Pancreas (tissue), 10 donors: ENCODE measurements at regions not wholly inside any gene's neighbourhood (a gene's known extent, or its start where the extent isn't known, plus 50 kb on each side); places are given as distances from the start of the nearest gene placed in this dataset.

Experiments
- ATAC-seq, 4 donors: fragments of 200-7000 bp; cut with Tn5 transposase; one replicate each; pipeline versions ENCODE4 v1.8.0 to v1.9.1; 2020; ENCODE audit warnings: mild to moderate bottlenecking in 4 of 4, moderate library complexity in 4 of 4
- DNase-seq, 6 donors: peaks; one replicate each; pipeline ENCODE4 v3.0.0-alpha.2; 2020
- FAIRE-seq: peaks from 2 replicates; lab custom pipeline; 2012; peaks lifted over from hg19 to GRCh38; lab: Jason Lieb, UNC
- H3K27ac ChIP-seq, 4 donors: fragments of 200-600 bp; sonication (generic); 1 replicate in 3 of 4; 2 replicates in 1 of 4; pipeline versions ENCODE4 v1.5.0 to v1.8.0; 2020
- H3K27me3 ChIP-seq, 4 donors: fragments of 200-600 bp; one replicate each; pipeline ENCODE4 v1.8.0; 2021
- H3K36me3 ChIP-seq, 3 donors: fragments of 200-600 bp; sonication (generic) in 1 of 3; one replicate each; pipeline versions ENCODE4 v1.5.0 to v1.8.0; 2020 to 2021
- H3K4me1 ChIP-seq, 3 donors: fragments of 200-600 bp; one replicate each; pipeline ENCODE4 v1.8.0; 2021
- H3K4me3 ChIP-seq, 4 donors: fragments of 200-600 bp; sonication (generic) in 2 of 4; one replicate each; pipeline versions ENCODE4 v1.5.0 to v1.8.0; 2020 to 2021
- H3K9me3 ChIP-seq, 4 donors: fragments of 200-600 bp; one replicate each; pipeline ENCODE4 v1.8.0; 2021
- CTCF ChIP-seq, 4 donors: fragments of 200-600 bp; sonication (generic) in 3 of 4; IDR thresholded peaks; one replicate each; pipeline versions ENCODE4 v1.5.0 to v1.8.0; 2021; ENCODE audit warnings: antibody characterized with exemption in 4 of 4
- WGBS, 2 donors: extraction: QIAGEN DNeasy Blood & Tissue Kit; methylation state at CpG; one replicate each; pipeline ENCODE4 v1.1.7; 2013; 5-methylcytosine and 5-hydroxymethylcytosine counted together
- intact Hi-C, 3 donors: fragments of 100-400 bp; cut with DNase I; formaldehyde crosslinking; loops; one replicate each; pipeline versions ENCODE4 v1.11.1 to v1.14.2; 2022
- donor health status: healthy with polysubstance abuse.
- donor health status: DM: no; HTN: no; CAD: no; lungs with moderate emphysema.
- donor health status: DM: no; HTN: no; CAD: no.
- donor health status: control.
- donor health status: control.
- donor health status: Bipolar disorder and iron deficiency.
- donor health status: DM: yes; HTN: yes; CAD: no.
- donor health status: DM: no; HTN: no; CAD: no.
- donor health status: DM: no; HTN: no; CAD: no.
- donor health status: DM: yes; HTN: yes; CAD: no.

GRCh38 chr20:59400708-59401107 is 100.3 kb downstream of the EDN3 start:
- H3K9me3 ChIP-seq: no peaks in the 10 kb centered on the region
- H3K36me3 ChIP-seq: no peaks in the 10 kb centered on the region
- H3K4me3 ChIP-seq: no peak overlapping the region
- peaks cover 0 to 9% (median 1%) of the 10 kb centered on the region in 4 donors for H3K27me3 ChIP-seq
- no peak overlapping the region for H3K27ac ChIP-seq
- peaks cover 5 to 9% (median 6%) of the 10 kb centered on the region in 3 donors for H3K4me1 ChIP-seq
- intact Hi-C loops: loop anchor here in 2 of 3 donors (5.0 to 10.0 kb wide), 2 partner anchors 313 to 316 kb away; no protein-coding TSS in a partner anchor
- TF ChIP-seq CTCF (IDR thresholded peaks at IDR 0.05): no peak
- FAIRE-seq (no peak), ATAC-seq (no peak), DNase-seq (no peak)
- 56 to 64% methylated on average over 9 of the region's 9 CpGs for WGBS, 2 donors

- ATAC-seq (peak; percentile 74 to 81 (median 78)), FAIRE-seq (no peak), DNase-seq (peak in 3 of 6 donors; percentile 28 to 57 (median 35))
- H3K27ac ChIP-seq: peak overlapping the region in 1 of 4 donors; percentile 4
- intact Hi-C loops: loop anchor here in 2 of 3 donors (5.0 to 10.0 kb wide), 2 partner anchors 315 to 318 kb away; no protein-coding TSS in a partner anchor
- peak overlapping the region in 1 of 4 donors; percentile 18 for H3K4me3 ChIP-seq
- WGBS, 2 donors: 8 to 9% methylated on average over 9 of the region's 9 CpGs
- H3K27me3 ChIP-seq: peaks cover 0 to 9% (median 1%) of the 10 kb centered on the region in 4 donors
- no peaks in the 10 kb centered on the region for H3K9me3 ChIP-seq
- no peak for TF ChIP-seq CTCF (IDR thresholded peaks at IDR 0.05)
- peaks cover 5 to 9% (median 6%) of the 10 kb centered on the region in 3 donors for H3K4me1 ChIP-seq
- no peaks in the 10 kb centered on the region for H3K36me3 ChIP-seq
Measured at GRCh38 chr20:59402681-59403080, 102.3 kb downstream of the EDN3 start.

GRCh38 chr20:59403261-59403961 is 103.0 kb downstream of the EDN3 start:
- peaks cover 0 to 9% (median 1%) of the 10 kb centered on the region in 4 donors for H3K27me3 ChIP-seq
- H3K4me3 ChIP-seq: peak overlapping the region in 2 of 4 donors; percentile 18
- peak; percentile 99 for TF ChIP-seq CTCF (IDR thresholded peaks at IDR 0.05)
- DNase-seq (peak; percentile 31 to 94 (median 67)), FAIRE-seq (no peak), ATAC-seq (peak; percentile 78 to 90 (median 86))
- WGBS, 2 donors: 6 to 7% methylated on average over 44 to 46 of the region's 46 CpGs
- no peak overlapping the region for H3K27ac ChIP-seq
- H3K36me3 ChIP-seq: no peaks in the 10 kb centered on the region
- peaks cover 5 to 9% (median 6%) of the 10 kb centered on the region in 3 donors for H3K4me1 ChIP-seq
- no peaks in the 10 kb centered on the region for H3K9me3 ChIP-seq
- intact Hi-C loops: loop anchor here in 2 of 3 donors (5.0 to 10.0 kb wide), 2 partner anchors 316 to 319 kb away; no protein-coding TSS in a partner anchor

GRCh38 chr20:59403962-59404314 is 103.5 kb downstream of the EDN3 start:
- Histone ChIP-seq H3K9me3 (no peaks in the 10 kb centered on the region), H3K36me3 (no peaks in the 10 kb centered on the region), H3K4me1 (peaks cover 5 to 9% (median 6%) of the 10 kb centered on the region in 3 donors), H3K4me3 (peak overlapping the region in 2 of 4 donors; percentile 18), H3K27ac (no peak overlapping the region), H3K27me3 (peaks cover 0 to 9% (median 1%) of the 10 kb centered on the region in 4 donors)
- FAIRE-seq (no peak), DNase-seq (no peak), ATAC-seq (no peak)
- intact Hi-C loops: loop anchor here in 2 of 3 donors (5.0 to 10.0 kb wide), 2 partner anchors 317 to 319 kb away; no protein-coding TSS in a partner anchor
- WGBS, 2 donors: 20 to 23% methylated on average over 9 of the region's 9 CpGs
- TF ChIP-seq CTCF (IDR thresholded peaks at IDR 0.05): no peak
